ENCODE measurements at regions not wholly inside any gene's neighbourhood (a gene's known extent, or its start where the extent isn't known, plus 50 kb on each side); places are given as distances from the start of the nearest gene placed in this dataset.

DNA sequence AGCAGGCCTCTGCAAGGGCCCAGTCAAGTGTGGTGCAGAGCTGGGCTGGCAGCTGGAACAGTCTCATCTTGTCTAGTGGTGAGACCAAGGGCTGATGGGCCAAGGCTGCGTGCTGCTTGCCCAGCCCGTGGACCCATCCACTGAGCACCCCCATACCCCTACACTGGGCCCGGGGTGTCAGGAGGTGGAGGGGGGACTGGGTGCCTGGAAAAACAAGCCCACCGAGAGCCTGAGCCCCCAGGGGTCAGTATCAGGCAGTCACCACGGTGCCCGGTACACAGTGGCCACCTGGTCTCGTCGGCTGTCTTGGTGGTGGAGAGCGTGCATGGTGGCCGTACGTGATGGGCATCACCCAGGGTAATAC, 238.3 kb downstream of the SEC14L1 start:
- no peak for DNase-seq (ENCODE audit: low read depth)

DNA sequence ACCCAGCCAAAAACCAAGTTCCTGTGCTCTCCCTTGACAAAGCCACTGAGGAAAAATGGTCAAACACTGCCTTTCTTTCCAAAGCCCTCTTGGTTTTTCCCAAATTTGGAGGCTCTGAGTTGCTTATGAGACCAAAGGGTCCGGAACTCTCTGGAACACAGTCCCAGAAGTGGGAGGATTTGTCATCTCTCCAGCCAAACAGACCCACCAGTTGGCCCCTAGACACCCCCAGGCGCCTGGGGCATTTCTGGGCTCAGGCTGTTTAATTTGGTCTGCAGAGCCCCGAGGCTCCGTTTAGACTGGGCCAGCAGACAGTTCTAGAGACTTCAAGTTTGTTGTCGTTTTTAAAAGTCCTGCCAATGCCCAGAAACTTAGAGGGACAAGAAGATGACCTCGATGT, 239.1 kb downstream of the SEC14L1 start:
- DNase-seq (ENCODE audit: low read depth): no peak

GRCh38 chr17:77380395-77381184, 239.8 kb downstream of the SEC14L1 start:
- no peak for DNase-seq (ENCODE audit: low read depth)

DNA sequence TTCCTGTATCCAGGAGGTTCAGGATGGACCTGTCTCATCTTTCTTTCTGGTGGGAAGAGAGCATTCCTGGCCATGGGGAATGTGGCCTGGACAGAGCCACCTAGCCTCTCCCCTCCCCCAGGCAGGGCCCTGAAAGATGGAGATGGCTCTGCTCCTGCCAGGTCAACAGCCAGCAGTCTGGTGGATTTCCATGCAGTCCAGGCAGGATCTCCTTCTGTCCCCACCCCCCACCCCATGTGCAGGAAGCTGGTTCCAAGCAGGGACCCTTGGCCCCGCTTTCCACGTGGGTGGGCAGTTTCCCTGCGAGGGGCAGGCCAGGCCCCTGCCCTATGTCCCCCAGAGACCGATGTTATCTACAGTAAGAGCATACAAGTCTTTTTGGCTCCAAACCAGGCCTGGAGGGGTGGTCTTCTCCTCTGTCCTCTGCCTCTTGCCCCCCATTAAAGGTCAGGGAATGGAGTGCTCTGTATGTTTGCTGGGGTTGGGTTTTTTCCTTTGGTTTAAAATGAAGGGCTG, 240.5 kb downstream of the SEC14L1 start:
- no peak for DNase-seq (ENCODE audit: low read depth)

DNA sequence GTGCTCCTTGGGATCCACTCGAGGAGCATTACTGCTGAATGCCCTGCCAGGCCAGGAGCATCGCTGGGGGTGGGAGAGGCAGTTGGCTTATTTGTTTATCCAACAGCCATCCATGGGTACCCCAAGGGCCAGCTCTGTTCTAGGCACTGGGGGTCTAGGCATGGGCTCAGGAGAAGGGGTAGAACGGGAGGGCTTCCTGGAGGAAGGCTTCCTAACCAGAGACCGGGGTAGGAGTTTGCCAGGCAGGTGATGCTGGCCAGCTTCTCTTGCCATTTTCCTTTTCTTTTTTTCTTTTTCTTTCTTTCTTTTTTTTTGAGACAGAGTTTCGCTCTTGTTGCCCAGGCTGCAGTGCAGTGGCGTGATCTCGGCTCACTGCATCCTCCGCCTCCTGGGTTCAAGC, 241.0 kb downstream of the SEC14L1 start:
- no peak for DNase-seq (ENCODE audit: low read depth)

DNA sequence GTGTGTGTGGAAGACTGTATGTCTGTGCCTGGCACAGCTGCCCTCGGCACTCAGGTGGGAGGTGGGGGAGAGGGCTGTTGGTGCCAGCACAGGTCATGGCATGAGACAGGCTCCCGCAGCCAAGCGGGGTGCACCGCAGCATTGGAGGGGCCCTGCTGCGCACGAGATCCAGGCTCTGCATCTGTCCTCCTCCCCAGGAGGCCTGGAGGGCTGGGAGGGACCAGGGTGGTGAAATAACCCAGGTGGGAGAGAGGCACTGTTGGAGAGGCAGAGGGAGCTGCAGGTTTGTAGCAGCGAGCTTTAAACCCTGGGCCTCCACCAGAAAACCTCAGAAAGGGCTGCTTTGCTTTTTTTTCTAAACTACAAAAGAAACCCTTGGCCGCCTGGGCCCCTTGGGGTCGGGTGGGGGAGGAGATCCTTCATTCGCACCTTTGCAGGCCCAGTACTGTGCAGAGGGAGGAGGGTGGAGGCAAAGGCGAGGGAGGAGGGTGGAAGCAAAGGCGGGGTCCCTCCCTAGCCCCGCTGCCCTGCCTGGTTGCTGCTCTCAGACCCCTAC, 241.7 kb downstream of the SEC14L1 start:
- DNase-seq (ENCODE audit: low read depth): no peak

DNA sequence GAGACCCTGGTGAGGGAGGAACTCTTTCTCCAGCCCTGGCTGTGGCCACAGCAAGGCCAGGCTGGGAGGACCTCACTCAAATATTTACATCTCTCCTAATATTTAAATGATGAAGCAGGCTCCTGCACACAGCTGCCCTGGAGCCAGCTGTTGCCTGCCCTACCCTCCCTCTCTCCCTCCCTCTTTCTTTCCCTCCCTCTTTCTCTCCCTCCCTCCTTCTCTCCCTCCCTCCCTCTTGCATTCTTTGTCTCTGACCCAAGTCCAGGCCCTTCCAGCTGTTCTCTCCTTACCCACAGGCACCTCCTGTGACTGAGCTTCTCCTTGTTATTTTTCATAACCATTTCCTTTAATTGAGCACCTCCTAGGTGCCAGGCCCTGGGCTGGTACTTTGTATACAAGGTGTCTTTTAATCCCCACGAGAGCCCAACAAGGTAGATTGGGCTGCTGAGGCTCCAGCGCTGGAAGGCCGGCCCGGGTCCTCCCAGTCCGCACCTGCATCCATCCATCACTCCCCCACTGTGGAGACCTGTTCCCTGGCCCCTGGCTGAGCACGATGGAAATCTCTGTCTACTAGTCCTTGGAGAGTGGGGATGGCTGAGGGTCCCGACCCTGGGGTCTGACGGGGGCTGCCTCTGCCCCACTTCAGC, 242.3 kb downstream of the SEC14L1 start:
- DNase-seq (ENCODE audit: low read depth): no peak

GRCh38 chr17:77383613-77384608, 243.1 kb downstream of the SEC14L1 start:
- DNase-seq (ENCODE audit: low read depth): no peak

DNA sequence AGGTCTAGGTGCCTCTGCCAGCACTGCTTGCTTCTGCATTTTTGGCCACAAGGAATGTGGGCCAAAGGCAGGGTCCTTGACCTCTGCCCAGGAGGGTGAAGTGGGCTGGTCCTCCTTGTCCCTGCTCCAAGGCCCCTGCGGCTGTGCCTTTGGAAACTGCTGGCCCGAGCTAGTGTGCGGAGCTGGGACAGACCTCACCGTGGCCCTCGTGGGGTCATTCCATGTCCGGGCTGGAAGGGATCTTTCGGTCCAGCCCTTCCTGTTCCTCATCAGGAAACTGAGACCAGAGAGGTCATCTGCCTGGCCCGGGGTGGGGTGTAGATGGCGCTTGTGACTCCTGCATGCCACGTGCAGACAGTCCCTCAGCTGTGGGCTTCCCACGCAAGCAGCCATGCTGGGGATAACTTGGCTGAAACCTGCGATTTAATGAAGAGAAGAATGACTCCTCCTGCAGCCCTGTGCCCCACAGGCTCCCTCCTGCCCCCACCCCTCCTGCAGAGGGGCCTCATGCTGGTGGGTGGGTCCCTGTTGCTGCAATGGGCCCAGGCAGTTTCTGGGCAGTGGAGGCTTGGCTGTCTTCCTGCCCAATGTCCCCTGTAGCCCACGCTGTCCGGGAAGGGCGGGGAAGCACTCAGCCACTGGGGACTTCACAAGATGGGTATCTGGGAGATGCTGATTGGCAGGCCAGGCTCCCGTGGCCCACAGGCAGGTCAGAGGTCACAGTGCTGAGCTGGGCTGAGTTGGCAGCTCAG, 245.2 kb downstream of the SEC14L1 start:
- no peak for DNase-seq (ENCODE audit: low read depth)

DNA sequence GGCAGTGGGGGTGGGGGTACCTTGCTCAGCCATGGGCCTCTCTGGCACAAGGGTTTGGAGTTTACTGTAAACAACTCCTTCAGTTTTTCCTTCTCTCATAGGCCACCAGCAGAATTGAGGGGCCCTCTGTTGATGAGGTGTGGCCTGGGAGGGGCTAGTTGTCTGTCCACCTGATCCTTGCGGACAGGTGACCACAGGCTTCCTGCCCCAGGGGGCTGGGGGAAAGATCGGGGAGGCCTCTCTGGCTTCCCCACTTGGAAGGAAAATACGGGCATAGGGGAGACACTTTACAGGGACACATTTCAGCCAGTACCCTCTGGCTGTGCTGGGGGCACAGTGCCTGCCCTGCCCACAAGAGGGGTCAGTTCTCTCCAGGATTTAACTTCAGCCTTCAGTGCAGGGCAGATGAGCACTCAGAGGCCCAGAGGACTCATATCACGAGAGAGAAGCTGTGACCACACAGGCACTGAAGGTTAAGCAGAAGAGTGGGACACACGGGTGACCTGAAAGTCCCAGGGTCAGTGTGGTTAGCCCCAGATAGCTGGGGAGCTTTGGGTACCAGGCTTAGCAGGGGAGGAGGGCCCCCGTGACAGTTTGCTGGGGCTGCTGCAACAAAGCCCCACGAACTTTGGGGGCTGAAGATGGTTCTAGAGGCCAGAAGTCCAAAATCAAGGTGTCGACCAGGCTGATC, 245.9 kb downstream of the SEC14L1 start:
- no peak for DNase-seq (ENCODE audit: low read depth)

- no peak for DNase-seq (ENCODE audit: low read depth)
Observed at GRCh38 chr17:77387891-77388290, 247.1 kb downstream of the SEC14L1 start.

DNA sequence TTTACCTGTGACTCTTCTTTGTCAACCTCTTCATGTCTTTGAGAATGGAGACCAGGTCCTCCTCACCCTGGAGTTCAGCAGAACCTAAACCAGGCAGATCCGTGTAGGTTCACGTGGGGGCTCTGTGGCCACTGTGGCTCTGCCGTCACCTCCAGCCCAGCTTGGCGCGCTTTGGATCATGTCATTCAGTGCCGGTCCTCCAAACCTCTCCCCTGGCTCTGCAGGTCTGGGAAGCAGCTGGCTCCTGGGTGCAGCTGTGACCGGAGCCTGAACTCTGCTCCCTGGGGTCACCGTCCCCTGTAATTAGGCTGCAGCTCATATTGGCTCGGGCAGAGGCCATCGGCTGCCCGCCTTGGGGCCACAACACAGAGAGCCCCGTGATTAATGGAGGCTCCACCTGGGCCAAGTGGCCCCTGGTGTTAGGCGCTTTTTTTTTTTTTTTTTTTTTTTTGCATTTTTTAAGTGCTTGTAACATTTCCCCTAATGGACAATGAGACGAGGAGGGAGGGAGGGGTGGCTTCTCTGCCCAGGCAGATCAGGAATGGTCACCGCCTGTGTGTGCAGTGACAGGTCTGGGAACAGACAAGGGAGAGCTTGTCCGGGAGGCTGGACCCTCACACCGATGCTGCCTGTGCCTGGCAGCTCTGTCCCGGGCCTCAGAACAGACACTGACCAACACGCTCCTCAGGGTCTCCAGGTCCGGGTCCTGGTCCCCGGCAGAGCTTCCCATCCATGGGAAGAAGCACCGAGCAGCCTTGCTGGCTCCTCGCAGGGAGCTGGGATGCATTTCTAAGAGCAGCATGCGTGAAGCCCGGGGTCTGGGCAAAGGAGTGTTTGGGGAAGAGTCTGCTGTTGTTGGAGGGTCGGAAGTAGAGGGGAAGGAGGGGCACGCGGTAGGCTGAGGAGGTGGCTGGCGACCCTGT, 247.9 kb downstream of the SEC14L1 start:
- DNase-seq (ENCODE audit: low read depth): no peak

DNA sequence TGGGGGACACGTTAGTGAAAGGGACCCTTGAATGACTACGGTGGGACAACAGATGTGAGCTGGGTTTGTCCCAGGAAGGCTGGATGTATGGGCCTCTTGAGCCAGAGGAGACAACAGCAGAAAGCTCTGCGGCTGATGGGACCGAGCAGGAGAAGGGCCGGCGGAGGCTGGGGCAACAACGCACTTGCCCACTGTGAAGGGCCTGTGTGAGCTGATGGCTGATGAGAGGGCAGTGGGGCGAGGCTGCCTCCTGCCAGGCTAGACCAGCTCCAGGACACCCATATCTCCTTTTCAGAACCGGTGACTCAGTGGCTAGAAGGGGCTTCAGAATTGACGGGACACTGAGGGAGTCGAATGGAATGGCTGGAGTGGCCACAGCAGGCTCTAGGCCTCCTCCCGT, 250.1 kb downstream of the SEC14L1 start:
- DNase-seq (ENCODE audit: low read depth): no peak

DNA sequence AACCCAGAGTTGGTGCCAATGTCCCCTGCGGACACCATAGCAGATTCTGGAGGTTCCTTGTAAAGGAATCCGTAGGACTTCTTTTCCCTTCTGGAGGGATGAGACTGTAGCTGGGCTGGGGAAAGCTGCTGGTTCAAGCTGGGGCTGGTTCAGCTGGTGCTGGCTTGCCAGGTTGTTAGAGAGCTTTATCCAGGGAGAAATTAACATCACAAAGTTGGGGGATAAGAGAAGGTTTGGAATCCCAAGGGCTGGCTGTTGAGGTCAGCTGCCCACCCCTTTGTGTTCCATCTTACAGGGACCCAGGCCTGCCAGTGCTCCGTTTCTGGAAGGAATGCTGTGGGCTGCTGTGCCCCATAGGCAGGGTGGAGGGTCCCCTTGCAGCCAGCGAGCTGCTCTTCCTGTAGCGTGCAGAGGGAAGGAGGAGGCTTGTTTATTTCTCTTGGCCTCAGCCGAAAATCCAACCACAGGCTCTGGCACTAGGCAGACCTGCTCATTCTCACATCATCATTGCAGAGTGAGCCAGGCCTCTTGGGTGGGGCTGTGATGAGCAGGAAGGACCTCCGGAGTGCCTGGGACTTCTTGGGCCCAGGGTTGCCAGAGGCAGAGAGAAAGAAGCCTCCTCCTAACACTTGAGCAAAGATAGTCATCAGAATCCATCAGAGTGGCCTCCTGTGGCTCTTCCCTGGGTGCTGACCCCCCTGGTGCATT, 251.1 kb downstream of the SEC14L1 start:
- no peak for DNase-seq (ENCODE audit: low read depth)

DNA sequence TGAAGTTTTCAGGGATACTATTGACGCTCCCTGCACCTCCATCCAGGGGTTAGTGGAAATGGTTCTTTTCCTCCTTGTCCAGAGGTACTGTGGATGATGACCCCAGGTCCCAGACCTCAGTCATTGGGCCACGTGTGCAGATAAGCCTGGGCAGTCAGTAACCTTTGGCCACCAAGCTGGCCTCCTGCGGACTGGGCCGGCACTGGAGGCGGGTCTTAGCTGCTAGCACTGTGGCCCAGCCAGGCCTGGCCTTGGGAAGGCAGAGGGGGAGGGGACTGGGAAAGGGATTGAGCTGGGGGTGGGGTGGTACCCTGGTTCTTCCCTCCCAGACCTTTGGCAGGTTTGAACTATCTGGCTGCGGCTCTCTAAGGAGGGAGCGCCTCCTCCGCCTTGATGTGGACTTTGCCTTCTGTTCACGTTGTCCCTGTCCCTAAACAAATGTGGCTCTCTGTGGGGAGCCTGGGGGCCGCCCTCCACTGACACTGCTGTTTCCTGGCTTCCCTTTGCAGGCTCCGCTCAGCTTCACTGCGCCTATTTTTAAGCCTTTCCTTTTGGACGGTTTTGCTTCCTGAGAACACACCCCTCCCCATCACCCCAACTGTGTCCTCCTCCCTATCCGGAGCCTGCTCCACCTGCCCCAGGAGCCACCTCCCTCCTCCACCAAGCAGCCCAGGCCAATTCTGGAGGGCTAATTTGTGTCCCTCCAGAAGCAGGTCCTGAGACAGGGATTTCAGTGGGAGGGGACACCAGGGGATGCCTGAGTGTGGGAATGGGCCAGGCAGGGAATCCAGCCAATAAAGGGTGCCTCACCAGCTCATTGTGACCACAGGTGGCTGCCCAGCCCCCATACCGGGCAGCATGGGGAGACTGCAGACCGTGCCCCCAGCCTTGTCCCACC, 251.9 kb downstream of the SEC14L1 start:
- DNase-seq (ENCODE audit: low read depth): no peak

- DNase-seq (ENCODE audit: low read depth): no peak
Observed at GRCh38 chr17:77393274-77393600, 252.5 kb downstream of the SEC14L1 start.

- DNase-seq (ENCODE audit: low read depth): no peak
Observed at GRCh38 chr17:77393867-77394539, 253.2 kb downstream of the SEC14L1 start.

Data from stimulated activated CD8-positive, alpha-beta memory T cell treated with anti-CD3 and anti-CD28 coated beads, Interleukin-15, amount 100 ng/mL, for 24 hours (primary cell).